ENCODE measurements at regions not wholly inside any gene's neighbourhood (a gene's known extent, or its start where the extent isn't known, plus 50 kb on each side); places are given as distances from the start of the nearest gene placed in this dataset.

- peaks cover 9% of the 10 kb centered on the region for H3K9me3 Mint-ChIP-seq
- H3K27me3 Mint-ChIP-seq = peaks cover 3% of the 10 kb centered on the region
- H3K27ac Mint-ChIP-seq = no peak overlapping the region
- no peak for DNase-seq (ENCODE audit: extremely low spot score, unreplicated experiment)
- H3K36me3 Mint-ChIP-seq = peaks cover 9% of the 10 kb centered on the region
- H3K4me1 Mint-ChIP-seq (ENCODE audit: unreplicated experiment) = no peaks in the 10 kb centered on the region
- no peak overlapping the region for H3K4me3 Mint-ChIP-seq
- TF ChIP-seq CTCF (conservative IDR thresholded peaks at IDR 0.05) = no peak
These were observed 295.8 kb downstream of the IPO8 start for GRCh38 chr12:30399859-30400258.

- Mint-ChIP-seq H3K36me3 (peaks cover 9% of the 10 kb centered on the region), H3K27ac (no peak overlapping the region), H3K27me3 (no peaks in the 10 kb centered on the region), H3K4me3 (no peak overlapping the region), H3K9me3 (peaks cover 12% of the 10 kb centered on the region), H3K4me1 (ENCODE audit: unreplicated experiment) (no peaks in the 10 kb centered on the region)
- no peak for TF ChIP-seq CTCF (conservative IDR thresholded peaks at IDR 0.05)
- DNase-seq (ENCODE audit: extremely low spot score, unreplicated experiment) = no peak
These were observed 299.1 kb downstream of the IPO8 start for GRCh38 chr12:30396576-30396975.

GRCh38 chr12:30395190-30395589, 300.5 kb downstream of the IPO8 start:
- Mint-ChIP-seq H3K4me1 (ENCODE audit: unreplicated experiment) (no peaks in the 10 kb centered on the region), H3K9me3 (peaks cover 18% of the 10 kb centered on the region), H3K27ac (no peak overlapping the region), H3K36me3 (peaks cover 9% of the 10 kb centered on the region), H3K27me3 (no peaks in the 10 kb centered on the region), H3K4me3 (no peak overlapping the region)
- no peak for TF ChIP-seq CTCF (conservative IDR thresholded peaks at IDR 0.05)
- DNase-seq (ENCODE audit: extremely low spot score, unreplicated experiment) = no peak

- Mint-ChIP-seq H3K4me1 (ENCODE audit: unreplicated experiment) (no peaks in the 10 kb centered on the region), H3K27ac (no peak overlapping the region), H3K9me3 (peaks cover 23% of the 10 kb centered on the region), H3K36me3 (peaks cover 4% of the 10 kb centered on the region), H3K27me3 (no peaks in the 10 kb centered on the region), H3K4me3 (no peak overlapping the region)
- DNase-seq (ENCODE audit: extremely low spot score, unreplicated experiment) = no peak
- TF ChIP-seq CTCF (conservative IDR thresholded peaks at IDR 0.05) = no peak
These were observed 303.8 kb downstream of the IPO8 start for GRCh38 chr12:30391766-30392366.

GRCh38 chr12:30385706-30386105, 310.0 kb downstream of the IPO8 start:
- Mint-ChIP-seq H3K9me3 (peaks cover 13% of the 10 kb centered on the region), H3K36me3 (no peaks in the 10 kb centered on the region), H3K4me3 (no peak overlapping the region), H3K27ac (no peak overlapping the region), H3K27me3 (no peaks in the 10 kb centered on the region), H3K4me1 (ENCODE audit: unreplicated experiment) (no peaks in the 10 kb centered on the region)
- no peak for DNase-seq (ENCODE audit: extremely low spot score, unreplicated experiment)
- no peak for TF ChIP-seq CTCF (conservative IDR thresholded peaks at IDR 0.05)

- no peaks in the 10 kb centered on the region for H3K36me3 Mint-ChIP-seq
- no peaks in the 10 kb centered on the region for H3K27me3 Mint-ChIP-seq
- DNase-seq (ENCODE audit: extremely low spot score, unreplicated experiment) = no peak
- no peak overlapping the region for H3K27ac Mint-ChIP-seq
- peaks cover 13% of the 10 kb centered on the region for H3K9me3 Mint-ChIP-seq
- H3K4me3 Mint-ChIP-seq = no peak overlapping the region
- no peak for TF ChIP-seq CTCF (conservative IDR thresholded peaks at IDR 0.05)
- H3K4me1 Mint-ChIP-seq (ENCODE audit: unreplicated experiment) = no peaks in the 10 kb centered on the region
These were observed 310.7 kb downstream of the IPO8 start for GRCh38 chr12:30384976-30385375.
